GM21576 (cell line): ENCODE measurements at regions not wholly inside any gene's neighbourhood (a gene's known extent, or its start where the extent isn't known, plus 50 kb on each side); places are given as distances from the start of the nearest gene placed in this dataset.
"Not testable (repeated sequence)": the region's sequence is repeated elsewhere in the genome, so short reads cannot be mapped to it uniquely, and the experiment has no call there.

Experiments
- ATAC-seq: cut with Tn5 transposase; IDR thresholded peaks from one replicate; pipeline ENCODE4 v1.9.1; 2021; ENCODE audit warnings: mild to moderate bottlenecking, moderate library complexity; ENCODE audit not compliant: unreplicated experiment

DNA sequence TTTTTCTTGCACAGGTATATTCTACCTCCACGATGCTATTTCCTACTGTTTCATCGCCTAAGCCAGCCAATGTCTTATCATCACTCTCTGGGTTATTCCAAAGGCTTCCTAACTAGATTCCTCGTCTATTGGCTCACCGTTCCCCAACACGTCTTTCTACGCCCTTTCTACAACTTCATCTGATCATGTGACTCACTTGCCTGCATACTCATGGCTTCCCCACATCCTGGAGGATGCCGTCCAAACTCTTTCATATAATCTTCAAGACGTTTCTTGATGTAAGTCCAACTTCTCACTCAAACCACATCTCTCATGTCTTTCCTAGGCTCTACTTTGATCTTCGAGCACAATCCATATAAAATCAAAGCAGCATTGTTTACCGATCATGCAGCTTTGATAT, 322.0 kb upstream of the PPARGC1A start:
- ATAC-seq: no peak

- no peak for ATAC-seq
These were observed 320.6 kb upstream of the PPARGC1A start for GRCh38 chr4:24210332-24210902.

GRCh38 chr4:24209906-24210305, 320.1 kb upstream of the PPARGC1A start:
- no peak for ATAC-seq

GRCh38 chr4:24209131-24209530, 319.3 kb upstream of the PPARGC1A start:
- no peak for ATAC-seq

- no peak for ATAC-seq
These were observed 318.8 kb upstream of the PPARGC1A start for GRCh38 chr4:24208691-24209090.

DNA sequence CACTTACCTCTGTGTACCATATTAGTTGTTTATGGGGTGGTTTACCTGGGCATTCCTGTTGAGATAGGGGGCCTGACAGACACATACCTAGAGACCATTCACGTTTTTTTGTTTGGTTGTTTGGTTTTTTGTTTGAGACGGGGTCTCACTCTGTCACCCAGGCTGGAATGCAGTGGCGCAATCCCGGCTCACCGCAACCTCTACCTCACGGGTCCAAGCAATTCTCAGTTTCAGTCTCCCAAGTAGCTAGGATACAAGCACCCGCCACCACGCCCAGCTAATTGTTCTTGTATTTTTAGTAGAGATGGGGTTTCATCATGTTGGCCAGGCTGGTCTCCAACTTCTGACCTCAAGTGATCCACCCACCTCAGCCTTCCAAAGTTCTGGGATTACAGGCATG, 314.9 kb upstream of the PPARGC1A start:
- not testable (repeated sequence) for ATAC-seq

DNA sequence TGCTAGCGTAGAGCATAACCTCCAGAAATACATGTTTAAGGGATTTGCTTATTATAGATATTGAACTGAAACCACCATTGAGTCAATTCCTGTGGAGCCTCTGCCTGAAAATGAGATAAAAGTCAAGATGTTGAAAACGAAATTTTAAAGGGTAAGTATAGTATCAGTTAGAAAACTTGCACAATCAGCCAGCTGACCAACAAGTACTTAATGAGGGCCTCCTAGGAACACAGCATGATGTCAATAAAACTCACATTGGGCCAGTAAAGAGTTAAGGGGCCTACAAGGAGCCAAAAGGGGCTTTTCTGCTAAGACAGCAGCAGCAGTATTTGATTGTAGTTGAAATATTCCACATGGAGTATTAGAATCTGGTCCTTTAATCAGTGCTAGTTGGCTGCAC, 314.1 kb upstream of the PPARGC1A start:
- no peak for ATAC-seq

DNA sequence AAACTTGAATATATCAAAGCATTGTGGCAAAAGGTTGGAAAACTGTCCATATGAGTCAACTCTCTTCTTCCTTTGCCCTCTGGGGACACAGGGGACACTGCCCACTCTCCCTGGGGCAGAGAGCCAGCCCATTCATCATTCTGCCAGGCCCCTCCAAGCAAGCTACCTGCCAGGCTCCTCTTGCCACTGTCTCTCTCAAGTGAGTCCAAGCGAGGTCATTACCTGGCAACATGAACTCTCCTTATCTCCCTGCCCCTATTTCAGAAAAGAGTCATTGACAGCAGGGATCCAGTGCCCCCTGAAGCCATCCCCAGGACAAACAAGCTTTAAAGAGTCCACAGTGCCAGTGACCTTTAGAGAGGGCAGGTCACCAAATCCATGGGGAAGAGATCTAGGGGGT, 312.7 kb upstream of the PPARGC1A start:
- no peak for ATAC-seq

- no peak for ATAC-seq
These were observed 308.1 kb upstream of the PPARGC1A start for GRCh38 chr4:24197955-24198354.

GRCh38 chr4:24196785-24197184, 306.9 kb upstream of the PPARGC1A start:
- no peak for ATAC-seq

DNA sequence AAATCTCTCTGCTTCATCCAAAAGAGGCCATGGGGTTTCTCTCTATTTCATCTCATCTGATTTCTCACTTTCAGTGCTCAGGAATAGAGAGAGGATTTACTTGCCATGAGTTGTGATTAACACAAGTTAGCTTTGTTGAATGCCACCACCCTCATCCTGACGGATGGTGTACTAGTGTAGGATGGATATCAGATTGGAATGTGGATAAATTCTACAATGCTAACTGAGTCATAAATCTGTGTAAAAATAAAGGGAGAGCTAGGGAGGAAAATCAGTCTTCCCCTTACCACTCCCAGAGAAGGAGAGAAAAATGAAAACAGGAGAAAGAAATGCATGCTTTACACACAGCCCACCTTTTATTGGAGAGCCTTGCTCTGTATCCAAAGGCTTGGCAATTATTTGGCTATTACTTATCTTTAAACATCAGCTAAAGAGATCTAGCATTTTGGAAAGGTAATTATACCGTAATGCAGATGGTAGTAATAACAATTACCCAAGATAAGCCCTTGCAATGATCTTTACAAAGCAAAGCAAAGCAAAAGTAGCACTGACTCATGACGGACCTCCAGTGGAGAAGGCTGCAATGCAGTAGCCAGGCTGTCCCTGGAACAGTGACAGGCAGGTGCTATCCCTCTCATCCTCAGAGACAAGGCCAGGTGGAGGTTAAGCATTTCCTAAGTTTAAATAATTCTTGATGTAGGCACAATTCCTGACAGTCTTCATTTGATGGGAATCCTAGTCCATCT, 306.3 kb upstream of the PPARGC1A start:
- ATAC-seq: no peak

DNA sequence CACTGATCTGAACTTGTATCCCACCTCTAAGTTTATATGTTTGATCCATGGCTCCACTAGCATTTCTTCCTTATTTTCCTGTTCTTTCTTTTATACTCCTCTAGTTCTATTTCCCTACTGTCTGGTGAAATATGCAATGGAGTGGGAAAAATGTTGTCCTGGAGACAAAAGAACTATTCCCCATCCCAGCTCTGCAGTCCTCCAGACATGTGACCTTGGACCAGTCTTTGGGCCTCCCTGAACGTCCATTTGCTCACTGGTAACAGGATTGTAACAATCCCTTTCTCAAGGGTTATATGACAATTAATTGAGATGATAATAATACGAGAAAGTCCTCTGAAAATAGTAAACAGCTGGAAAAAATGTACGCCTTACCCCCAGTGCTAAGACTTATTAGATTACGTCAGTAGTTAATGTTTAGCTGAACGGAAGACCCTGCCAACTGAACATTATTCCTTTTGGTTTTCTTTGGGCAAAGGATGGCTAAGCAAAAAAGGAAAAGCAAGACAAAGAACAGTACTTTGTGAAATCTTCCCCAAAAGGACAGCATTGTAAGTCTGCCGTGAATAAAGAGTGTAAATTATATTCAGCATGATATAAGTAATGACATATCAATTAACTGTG, 302.3 kb upstream of the PPARGC1A start:
- ATAC-seq: no peak

DNA sequence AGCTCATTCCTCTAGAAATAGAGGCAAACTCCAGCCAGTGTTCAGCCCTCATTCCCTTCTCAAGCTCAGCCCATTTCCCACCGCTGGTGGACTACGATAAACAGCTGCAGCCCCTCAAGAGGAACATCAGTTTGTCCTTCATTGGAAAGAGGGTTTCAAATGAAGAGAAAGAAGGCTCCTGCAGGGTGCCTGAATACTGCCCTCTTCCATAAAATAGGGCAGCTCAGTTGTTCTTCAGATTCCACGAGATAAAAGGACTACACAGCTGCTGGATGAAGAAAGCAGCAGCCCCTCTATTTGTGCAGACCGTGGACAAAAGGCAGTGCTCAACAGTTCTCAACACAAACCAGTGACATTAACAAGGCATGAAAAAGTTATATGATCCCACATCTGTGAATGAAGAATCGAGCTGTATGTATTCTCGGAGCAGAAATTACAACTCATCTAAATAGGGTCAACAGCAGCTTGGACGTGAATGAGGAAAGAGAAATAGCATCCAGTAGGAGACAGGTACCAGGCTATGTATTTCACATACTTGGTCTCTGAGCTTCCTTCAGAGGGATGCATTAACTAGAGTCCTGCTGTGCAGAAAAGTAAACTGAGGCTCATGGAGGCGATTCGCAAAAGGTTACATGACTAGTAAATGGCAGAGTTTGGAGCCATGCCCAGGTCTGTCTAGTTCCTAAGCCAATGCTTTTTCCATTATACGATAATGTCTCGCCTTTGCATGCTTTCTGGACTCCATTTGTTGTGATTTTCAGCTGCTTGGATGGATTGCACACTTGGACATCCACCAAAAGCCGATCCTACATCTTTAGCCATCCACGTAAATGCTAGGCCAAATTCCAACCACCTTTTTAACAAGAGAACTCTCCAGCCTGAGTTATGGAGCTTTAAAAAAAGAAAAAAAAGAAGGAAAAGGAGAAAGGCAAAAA, 301.2 kb upstream of the PPARGC1A start:
- ATAC-seq: no peak

- ATAC-seq: no peak
These were observed 298.6 kb upstream of the PPARGC1A start for GRCh38 chr4:24188459-24188858.

- no peak for ATAC-seq
These were observed 296.6 kb upstream of the PPARGC1A start for GRCh38 chr4:24186466-24186865.

DNA sequence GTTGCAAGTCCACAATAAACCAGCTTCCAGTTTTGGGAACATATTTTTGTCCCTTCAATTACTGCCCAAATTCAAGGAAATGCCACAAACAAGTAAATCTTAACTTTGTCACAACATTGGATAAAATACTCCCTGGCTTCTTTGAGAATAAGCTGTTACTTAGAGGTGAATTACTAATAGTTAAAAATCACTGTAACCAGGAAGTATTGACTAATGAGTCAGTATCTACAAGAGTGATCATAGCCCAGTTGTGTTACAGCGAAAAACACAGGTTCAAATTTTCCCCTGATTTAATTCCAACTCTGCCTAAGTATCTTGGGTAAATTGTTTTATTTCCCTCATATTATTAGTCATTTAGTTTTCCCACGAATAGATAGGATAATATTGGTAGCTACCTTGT, 291.2 kb upstream of the PPARGC1A start:
- no peak for ATAC-seq

GRCh38 chr4:24180586-24180985, 290.7 kb upstream of the PPARGC1A start:
- ATAC-seq: no peak

DNA sequence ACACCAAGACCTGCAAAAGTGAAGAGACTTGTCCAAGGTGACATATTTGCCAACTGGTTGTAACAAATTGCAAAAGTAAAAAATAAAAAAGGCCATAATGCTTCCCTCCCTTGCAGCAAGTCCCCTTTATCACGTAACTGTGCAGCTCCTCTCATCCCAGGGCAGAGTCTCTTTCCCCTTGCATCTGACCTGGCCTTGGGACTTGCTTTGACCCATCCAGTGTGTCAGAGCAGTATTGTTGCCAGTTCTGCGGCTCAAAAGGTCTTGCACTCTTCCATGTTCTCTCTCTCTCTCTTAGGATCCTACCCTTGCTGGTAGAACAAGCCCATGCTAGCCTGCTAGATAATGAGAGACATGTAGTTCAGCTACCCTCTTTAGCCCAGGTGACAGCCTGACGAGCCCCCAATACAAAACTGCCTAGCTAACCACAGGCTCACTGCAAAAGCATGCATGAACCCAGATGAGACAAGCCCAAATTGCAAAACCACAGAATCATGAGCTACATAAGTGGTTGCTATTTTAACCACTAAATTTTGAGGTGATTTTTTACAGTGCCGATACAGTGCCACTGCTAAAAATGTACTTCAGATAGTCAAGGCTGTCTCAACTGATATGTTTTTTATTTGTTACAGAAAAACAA, 289.5 kb upstream of the PPARGC1A start:
- no peak for ATAC-seq

- not testable (repeated sequence) for ATAC-seq
These were observed 287.6 kb upstream of the PPARGC1A start for GRCh38 chr4:24177443-24177842.

GRCh38 chr4:24175707-24176106, 285.9 kb upstream of the PPARGC1A start:
- no peak for ATAC-seq

- ATAC-seq: no peak
These were observed 284.8 kb upstream of the PPARGC1A start for GRCh38 chr4:24174602-24175001.
